NCI-H2081 (cell line): ENCODE measurements at regions not wholly inside any gene's neighbourhood (a gene's known extent, or its start where the extent isn't known, plus 50 kb on each side); places are given as distances from the start of the nearest gene placed in this dataset.
A peak's percentile ranks its signal among the peaks of the same experiment; 100 is the strongest.

Experiments used
- DNase-seq, 2 experiments: peaks; one replicate each; lab custom pipeline; 2025; lab: John Stamatoyannopoulos, UW

- no peak for DNase-seq
Observed at GRCh38 chr14:76664790-76665189, 96.5 kb upstream of the VASH1 start.

- DNase-seq: no peak
Observed at GRCh38 chr14:76666746-76667145, 94.5 kb upstream of the VASH1 start.

DNA sequence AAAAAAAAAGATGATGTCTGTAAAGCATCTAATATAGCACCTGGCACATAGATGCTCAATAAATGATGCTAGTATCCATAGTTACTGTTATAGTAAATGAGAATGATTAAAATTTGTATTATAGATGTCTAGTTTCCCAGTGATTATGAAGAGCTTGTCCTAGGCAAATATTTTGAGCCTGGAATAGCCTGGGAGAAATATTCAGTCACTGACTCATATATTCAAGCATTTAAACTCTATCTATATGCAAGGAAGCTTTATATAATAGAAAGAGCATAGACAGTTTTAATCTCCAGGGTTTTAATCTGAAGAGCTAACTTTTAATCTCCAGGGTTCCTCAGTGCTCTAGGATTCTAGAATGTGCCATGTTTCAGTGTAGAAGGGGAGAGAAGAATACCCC lies 91.5 kb upstream of the VASH1 start:
- DNase-seq: no peak

- no peak for DNase-seq
Observed at GRCh38 chr14:76672123-76672522, 89.1 kb upstream of the VASH1 start.

- no peak for DNase-seq
Observed at GRCh38 chr14:76673261-76673660, 88.0 kb upstream of the VASH1 start.

GRCh38 chr14:76675046-76675445 lies 86.2 kb upstream of the VASH1 start:
- no peak for DNase-seq

DNA sequence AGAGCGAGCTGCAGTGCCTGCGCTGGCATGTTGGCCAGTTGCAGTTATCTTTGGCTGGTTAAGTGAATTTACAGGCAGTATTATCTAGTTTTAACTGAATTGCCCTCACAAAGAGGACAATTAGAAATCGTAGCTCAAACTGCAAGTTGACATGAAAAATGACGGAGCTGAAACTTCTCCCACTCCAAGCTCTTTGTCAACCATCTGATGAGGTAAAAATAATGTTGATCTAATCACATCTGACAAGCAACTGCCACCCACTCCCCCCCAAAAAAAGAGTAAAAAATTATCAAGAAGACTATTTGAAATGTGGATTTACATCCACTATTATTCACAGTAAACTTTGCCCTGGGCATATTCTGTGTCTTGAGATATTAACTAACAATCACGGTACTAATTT lies 84.7 kb upstream of the VASH1 start:
- DNase-seq: no peak

- no peak for DNase-seq
Observed at GRCh38 chr14:76677534-76678145, 83.6 kb upstream of the VASH1 start.

- DNase-seq: no peak
Observed at GRCh38 chr14:76678244-76678800, 82.9 kb upstream of the VASH1 start.

GRCh38 chr14:76682367-76682766 lies 78.9 kb upstream of the VASH1 start:
- DNase-seq: no peak

GRCh38 chr14:76686646-76687045 lies 74.6 kb upstream of the VASH1 start:
- DNase-seq: no peak

- DNase-seq: peak in 1 of 2 experiments; percentile 42
Observed at GRCh38 chr14:76687611-76688382, 73.5 kb upstream of the VASH1 start.

DNA sequence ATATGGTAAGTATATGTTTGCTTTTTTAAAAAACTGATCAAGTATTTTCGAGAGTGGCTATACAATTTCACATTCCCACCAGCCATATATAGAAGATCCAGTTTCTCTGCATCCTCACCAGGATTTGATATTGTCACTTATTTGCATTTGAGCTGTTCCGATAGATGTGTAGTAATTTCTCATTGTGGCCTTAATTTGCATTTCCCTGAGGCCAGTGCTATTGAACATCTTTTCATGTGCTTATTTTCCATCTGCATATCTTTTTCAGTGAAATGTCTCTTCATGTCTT lies 72.9 kb upstream of the VASH1 start:
- no peak for DNase-seq

- DNase-seq: no peak
Observed at GRCh38 chr14:76690502-76691105, 70.7 kb upstream of the VASH1 start.

DNA sequence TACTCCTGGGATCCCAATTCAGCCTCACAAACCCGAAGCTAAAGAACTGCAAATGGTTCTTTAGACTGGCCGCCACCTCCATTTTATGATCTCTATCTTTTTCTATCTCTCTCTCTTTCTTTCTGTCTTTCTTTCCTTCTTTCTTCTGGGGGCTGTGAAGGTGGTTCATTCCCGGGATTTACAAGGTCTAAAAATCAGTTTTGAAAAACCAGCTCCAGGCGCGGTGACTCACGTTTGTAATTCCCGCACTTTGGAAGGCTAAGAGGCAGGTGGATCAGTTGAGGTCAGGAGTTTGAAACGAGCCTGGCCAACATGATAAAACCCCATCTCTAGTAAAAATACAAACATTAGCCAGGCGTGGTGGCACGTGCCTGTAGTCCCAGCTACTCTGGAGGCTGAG lies 67.2 kb upstream of the VASH1 start:
- no peak for DNase-seq

DNA sequence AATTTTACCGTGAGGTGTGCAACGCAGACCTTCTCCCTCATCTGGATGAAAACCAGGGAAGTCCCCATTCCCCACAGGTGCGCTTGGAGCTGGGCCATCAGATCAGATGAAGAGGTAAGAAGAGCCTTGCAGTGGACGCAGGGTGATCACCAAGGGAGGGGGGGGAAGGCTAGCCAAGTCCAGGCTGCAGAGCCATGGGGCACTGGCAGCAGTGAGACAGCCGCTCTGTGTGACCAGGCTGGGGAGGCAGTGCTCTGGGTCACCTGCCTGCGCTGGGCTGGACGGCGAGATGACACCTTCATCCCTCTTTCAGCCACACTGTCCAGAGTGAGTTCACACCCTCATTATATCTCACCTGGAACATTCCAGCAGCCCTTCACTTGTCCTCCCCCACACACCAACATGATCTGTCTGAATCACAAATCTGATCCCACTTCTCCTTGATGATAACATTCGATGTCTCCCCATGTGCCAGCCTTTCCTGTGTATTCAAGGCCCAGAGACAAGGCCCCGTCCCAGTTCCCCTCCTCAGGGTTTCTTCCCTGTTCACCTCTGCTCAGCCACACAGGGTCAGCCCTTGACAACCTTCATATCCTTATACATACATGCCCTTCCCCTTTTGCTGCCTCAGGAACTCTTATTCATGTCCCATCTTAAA lies 65.9 kb upstream of the VASH1 start:
- no peak for DNase-seq

GRCh38 chr14:76696361-76696760 lies 64.9 kb upstream of the VASH1 start:
- DNase-seq: no peak

DNA sequence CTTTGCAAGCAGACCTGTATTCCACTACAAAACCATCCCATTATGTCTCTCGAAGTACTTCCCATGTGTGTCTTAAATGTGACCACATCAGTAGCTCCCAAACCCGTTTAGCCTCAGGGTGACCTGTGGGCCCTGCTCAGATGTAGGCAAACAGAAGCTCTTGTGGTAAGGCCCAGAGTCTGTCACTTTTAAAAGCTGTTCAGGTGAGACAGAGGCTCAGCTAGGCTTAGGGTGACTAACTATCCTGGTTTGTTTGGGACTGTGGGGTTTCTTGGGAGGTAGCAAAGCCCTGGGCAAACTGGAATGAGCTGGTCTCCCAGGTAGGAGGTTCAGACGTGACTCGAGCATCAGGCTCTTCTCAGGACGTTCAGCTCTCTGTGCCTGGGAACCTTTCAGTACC lies 64.5 kb upstream of the VASH1 start:
- DNase-seq: no peak

- DNase-seq: no peak
Observed at GRCh38 chr14:76697246-76697905, 63.9 kb upstream of the VASH1 start.

GRCh38 chr14:76698191-76698590 lies 63.1 kb upstream of the VASH1 start:
- DNase-seq: no peak

GRCh38 chr14:76698631-76699030 lies 62.6 kb upstream of the VASH1 start:
- no peak for DNase-seq

DNA sequence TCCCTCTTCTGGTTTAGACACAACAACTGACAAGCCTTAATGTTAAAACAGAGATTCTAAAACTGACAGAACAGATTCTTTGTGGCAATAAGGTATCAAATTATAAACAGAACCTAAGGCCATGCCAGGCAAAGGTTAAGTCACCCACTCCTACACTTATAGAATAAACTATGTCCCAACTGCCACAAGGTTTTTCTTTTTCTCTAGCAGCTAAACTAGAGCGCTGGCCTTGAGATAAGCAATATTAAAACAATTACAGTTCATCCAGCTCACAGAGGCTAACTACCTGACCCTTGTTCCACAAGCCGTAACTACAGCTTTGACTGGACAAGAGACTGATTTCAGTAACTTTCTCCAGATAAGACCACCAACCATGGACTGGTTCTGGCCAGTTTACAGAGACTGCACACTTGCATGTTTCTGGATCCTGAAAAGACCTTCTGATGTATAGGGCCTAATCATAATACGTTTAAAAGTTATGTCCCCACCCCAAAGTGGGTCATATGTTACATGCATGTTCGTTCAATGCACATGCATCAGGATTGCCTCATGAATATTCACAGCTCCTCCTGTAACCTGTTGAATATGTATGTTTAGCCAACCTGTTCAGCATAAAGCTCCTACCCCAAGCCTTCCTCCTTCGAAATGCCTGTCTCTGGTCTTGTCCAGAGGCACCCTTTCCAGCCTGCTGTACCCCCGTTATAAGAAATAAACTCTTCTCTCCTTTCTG lies 61.9 kb upstream of the VASH1 start:
- DNase-seq: no peak
